ENCODE measurements at regions not wholly inside any gene's neighbourhood (a gene's known extent, or its start where the extent isn't known, plus 50 kb on each side); places are given as distances from the start of the nearest gene placed in this dataset.

- TF ChIP-seq CTCF (conservative IDR thresholded peaks at IDR 0.05): no peak
- H3K27ac ChIP-seq: no peak overlapping the region
Measured at GRCh38 chr3:34300621-34301020, 502.2 kb downstream of the PDCD6IP start.

GRCh38 chr3:34301313-34301712 is 502.9 kb downstream of the PDCD6IP start:
- H3K27ac ChIP-seq: no peak overlapping the region
- no peak for TF ChIP-seq ZFX (IDR thresholded peaks at IDR 0.05)
- no peak for TF ChIP-seq CTCF (conservative IDR thresholded peaks at IDR 0.05)

- TF ChIP-seq CTCF (conservative IDR thresholded peaks at IDR 0.05): no peak
- TF ChIP-seq ZFX (IDR thresholded peaks at IDR 0.05): no peak
- no peak overlapping the region for H3K27ac ChIP-seq
Measured at GRCh38 chr3:34305266-34305665, 506.8 kb downstream of the PDCD6IP start.

GRCh38 chr3:34312684-34313083 is 514.3 kb downstream of the PDCD6IP start:
- no peak overlapping the region for H3K27ac ChIP-seq
- TF ChIP-seq CTCF (conservative IDR thresholded peaks at IDR 0.05) (no peak), ZFX (IDR thresholded peaks at IDR 0.05) (no peak)

- no peak for TF ChIP-seq ZFX (IDR thresholded peaks at IDR 0.05)
- TF ChIP-seq CTCF (conservative IDR thresholded peaks at IDR 0.05): no peak
- no peak overlapping the region for H3K27ac ChIP-seq
Measured at GRCh38 chr3:34319881-34320280, 521.5 kb downstream of the PDCD6IP start.

- TF ChIP-seq ZFX (IDR thresholded peaks at IDR 0.05) (no peak), CTCF (conservative IDR thresholded peaks at IDR 0.05) (no peak)
- H3K27ac ChIP-seq: no peak overlapping the region
Measured at GRCh38 chr3:34323517-34323916, 525.1 kb downstream of the PDCD6IP start.

GRCh38 chr3:34346656-34347055 is 548.2 kb downstream of the PDCD6IP start:
- no peak overlapping the region for H3K27ac ChIP-seq
- no peak for TF ChIP-seq ZFX (IDR thresholded peaks at IDR 0.05)
- TF ChIP-seq CTCF (conservative IDR thresholded peaks at IDR 0.05): no peak
